ENCODE measurements at regions not wholly inside any gene's neighbourhood (a gene's known extent, or its start where the extent isn't known, plus 50 kb on each side); places are given as distances from the start of the nearest gene placed in this dataset.

DNA sequence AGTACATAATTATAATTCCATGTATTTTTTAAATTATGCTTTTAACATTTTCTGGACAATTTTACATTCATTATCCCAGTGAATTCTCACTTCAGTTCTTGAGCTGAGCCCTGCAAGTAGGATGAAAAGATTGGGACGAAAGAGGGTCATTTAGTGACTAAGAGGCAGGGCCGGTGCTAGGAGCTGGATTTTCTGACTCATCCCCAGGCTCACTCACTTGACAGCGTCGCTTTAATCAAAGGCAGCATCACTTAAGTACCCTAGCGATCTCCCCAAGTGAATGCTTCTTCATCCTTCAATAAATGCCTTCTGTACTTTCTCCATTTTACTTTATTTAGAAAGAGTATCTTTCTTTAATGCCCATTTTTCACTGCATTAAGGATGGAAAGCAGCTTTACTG, 263.6 kb downstream of the HS3ST1 start:
- DNase-seq (ENCODE audit: low read depth in 1 of 2, low spot score in 2 of 2) (no peak), FAIRE-seq (no peak)

More for the DNA sequence above, 263.6 kb downstream of the HS3ST1 start:
- Histone ChIP-seq H3K56ac (replicated peaks; ENCODE audit: insufficient read length, low read depth, low read length) (no peak overlapping the region), H3K4me3 (ENCODE audit: extremely low read depth in 1 of 4, insufficient read depth in 2 of 4, low read depth in 3 of 4, low read length in 4 of 4) (no peak overlapping the region), H2AK5ac (ENCODE audit: low read depth, low read length) (no peak overlapping the region), H2BK5ac (ENCODE audit: low read depth, low read length) (no peak overlapping the region), H4K91ac (replicated peaks; ENCODE audit: insufficient read length, low read length) (no peak overlapping the region), H3K4ac (replicated peaks; ENCODE audit: insufficient read length, low read depth, low read length) (no peak overlapping the region), H3K27ac (ENCODE audit: low read depth, low read length) (no peak overlapping the region), H2BK20ac (ENCODE audit: low read length) (no peak overlapping the region), H3K27me3 (replicated peaks in 1 of 4; ENCODE audit: control insufficient read depth in 3 of 4, extremely low read depth in 1 of 4, insufficient read depth in 3 of 4, low read length in 3 of 4) (no peaks in the 10 kb centered on the region), H4K20me1 (replicated peaks in 1 of 2; ENCODE audit: control insufficient read depth in 1 of 2, insufficient read depth in 2 of 2, low read length in 2 of 2) (no peaks in the 10 kb centered on the region), H4K5ac (ENCODE audit: insufficient read length, low read depth, low read length) (no peak overlapping the region), H3K4me1 (replicated peaks in 1 of 4; ENCODE audit: control insufficient read depth in 3 of 4, insufficient read depth in 4 of 4, low read length in 3 of 4) (no peaks in the 10 kb centered on the region), H3K79me1 (ENCODE audit: low read depth, low read length) (no peaks in the 10 kb centered on the region), H3K79me2 (ENCODE audit: control insufficient read depth in 1 of 2, insufficient read depth in 2 of 2, low read length in 2 of 2) (no peaks in the 10 kb centered on the region), H3K18ac (ENCODE audit: extremely low read depth, low read length) (no peak overlapping the region), H2BK120ac (replicated peaks; ENCODE audit: low read depth, low read length) (no peak overlapping the region), H3K9ac (replicated peaks in 1 of 4; ENCODE audit: extremely low read depth in 1 of 4, low read depth in 3 of 4, low read length in 3 of 4) (no peak overlapping the region), H2BK12ac (ENCODE audit: low read depth, low read length) (no peak overlapping the region), H2AFZ (ENCODE audit: low read length) (no peak overlapping the region), H3K23me2 (ENCODE audit: low read depth, low read length) (no peaks in the 10 kb centered on the region), H3K23ac (ENCODE audit: insufficient read length) (no peak overlapping the region), H3K36me3 (ENCODE audit: control insufficient read depth in 2 of 4, insufficient read depth in 4 of 4, low read length in 3 of 4) (no peaks in the 10 kb centered on the region), H3K4me2 (ENCODE audit: insufficient read depth in 1 of 2, low read depth in 2 of 2, low read length in 2 of 2) (no peak overlapping the region), H4K8ac (ENCODE audit: extremely low read depth, insufficient read depth, low read length) (no peak overlapping the region), H3K14ac (ENCODE audit: insufficient read length) (no peak overlapping the region), H3K9me3 (ENCODE audit: insufficient read depth in 2 of 2, low read depth in 1 of 2, low read length in 1 of 2) (no peaks in the 10 kb centered on the region), H2BK15ac (ENCODE audit: low read length) (no peak overlapping the region)
- WGBS, 2 experiments (ENCODE audit: extremely low coverage in 1 of 2, insufficient coverage in 1 of 2, insufficient read length in 1 of 2, insufficient replicate concordance in 2 of 2, low coverage in 1 of 2, low lambda C conversion rate in 2 of 2, missing lambda C conversion rate in 1 of 2), result 84% methylated on average over 5 of the region's 5 CpGs; no CpG with 5 or more reads in 1 of the 2 experiments
- TF ChIP-seq EGR1 (IDR thresholded peaks at IDR 0.05; ENCODE audit: borderline replicate concordance, low read depth, low read length), result no peak
- TF ChIP-seq POLR2A (IDR thresholded peaks at IDR 0.05; ENCODE audit: control extremely low read depth in 1 of 2, low read depth in 2 of 2, low read length in 2 of 2), result no peak
- POLR2A ChIA-PET (ENCODE audit: partially characterized antibody), result no interaction called here
- CTCF ChIA-PET (ENCODE audit: partially characterized antibody), result no interaction called here

All from H1 (cell line).